BLaER1 (cell line): ENCODE measurements at regions not wholly inside any gene's neighbourhood (a gene's known extent, or its start where the extent isn't known, plus 50 kb on each side); places are given as distances from the start of the nearest gene placed in this dataset.

Source experiments
- H3K27ac ChIP-seq: shearing (Covaris generic); formaldehyde crosslinking; 2 replicates; pipeline ENCODE4 v1.8.1; 2022
- H3K27me3 ChIP-seq: shearing (Covaris generic); formaldehyde crosslinking; 2 replicates; pipeline ENCODE4 v1.8.1; 2022
- H3K36me3 ChIP-seq: shearing (Covaris generic); formaldehyde crosslinking; 2 replicates; pipeline ENCODE4 v1.8.1; 2022
- H3K4me1 ChIP-seq: shearing (Covaris generic); formaldehyde crosslinking; 2 replicates; pipeline ENCODE4 v1.8.1; 2022
- H3K4me2 ChIP-seq: shearing (Covaris generic); formaldehyde crosslinking; 2 replicates; pipeline ENCODE4 v1.8.1; 2022
- H3K4me3 ChIP-seq: shearing (Covaris generic); formaldehyde crosslinking; 2 replicates; pipeline ENCODE4 v1.8.1; 2022
- H3K9ac ChIP-seq: shearing (Covaris generic); formaldehyde crosslinking; 2 replicates; pipeline ENCODE4 v1.8.1; 2022
- H3K9me3 ChIP-seq: shearing (Covaris generic); formaldehyde crosslinking; 2 replicates; pipeline ENCODE4 v1.8.1; 2022
- H4K20me1 ChIP-seq: shearing (Covaris generic); formaldehyde crosslinking; 2 replicates; pipeline ENCODE4 v1.8.1; 2022
- Cebpa-rat ChIP-seq: shearing (Covaris generic); IDR thresholded peaks from 2 replicates; pipeline ENCODE4 v1.8.1; 2022

DNA sequence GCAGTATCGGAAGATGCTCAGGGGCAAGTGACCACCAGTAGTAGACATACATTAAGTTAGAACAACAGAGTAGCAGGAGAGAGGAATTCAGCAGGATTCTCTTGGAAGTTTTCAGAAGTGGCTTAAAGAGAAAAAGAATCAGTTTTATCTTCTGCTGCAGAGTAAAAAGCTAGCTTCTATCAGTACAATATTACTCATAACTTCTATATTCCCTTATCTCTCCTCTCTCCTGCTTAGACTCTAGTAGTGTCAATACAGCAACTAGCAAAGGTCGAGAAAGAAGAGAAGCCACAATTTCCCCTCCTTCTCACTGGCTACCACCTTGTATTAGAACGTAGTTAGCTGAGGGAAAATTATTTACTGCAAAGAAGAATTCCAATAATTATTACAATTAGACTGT, 539.7 kb downstream of the DIPK2A start:
- H4K20me1 ChIP-seq = no peaks in the 10 kb centered on the region
- H3K4me3 ChIP-seq = no peak overlapping the region
- H3K27me3 ChIP-seq = no peaks in the 10 kb centered on the region
- no peak overlapping the region for H3K4me2 ChIP-seq
- H3K9ac ChIP-seq = no peak overlapping the region
- H3K4me1 ChIP-seq = no peaks in the 10 kb centered on the region
- no peaks in the 10 kb centered on the region for H3K36me3 ChIP-seq
- TF ChIP-seq Cebpa-rat = no peak
- no peak overlapping the region for H3K27ac ChIP-seq
- no peaks in the 10 kb centered on the region for H3K9me3 ChIP-seq

DNA sequence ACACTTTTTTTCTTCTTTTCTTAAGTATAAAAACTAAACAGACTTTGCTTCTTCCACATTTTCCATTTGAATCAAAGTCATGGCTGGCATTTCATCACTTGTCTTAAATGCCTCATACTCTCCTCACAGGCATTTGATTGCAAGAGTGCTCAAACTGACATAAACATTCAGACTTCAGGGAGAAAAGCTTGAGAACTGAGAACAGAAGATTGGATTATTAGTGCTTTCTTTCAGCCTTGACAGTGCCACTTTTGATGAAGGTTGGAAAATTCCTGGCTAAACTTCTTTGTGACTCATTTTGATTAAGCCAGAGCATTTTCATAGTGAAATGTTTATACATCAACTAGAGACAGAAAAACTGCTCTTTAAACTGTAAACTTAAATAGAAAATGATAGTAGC, 544.4 kb downstream of the DIPK2A start:
- no peak for TF ChIP-seq Cebpa-rat
- no peak overlapping the region for H3K4me3 ChIP-seq
- H3K4me1 ChIP-seq = no peaks in the 10 kb centered on the region
- no peaks in the 10 kb centered on the region for H4K20me1 ChIP-seq
- H3K4me2 ChIP-seq = no peak overlapping the region
- no peaks in the 10 kb centered on the region for H3K9me3 ChIP-seq
- H3K27ac ChIP-seq = no peak overlapping the region
- H3K36me3 ChIP-seq = no peaks in the 10 kb centered on the region
- H3K9ac ChIP-seq = no peak overlapping the region
- H3K27me3 ChIP-seq = no peaks in the 10 kb centered on the region

DNA sequence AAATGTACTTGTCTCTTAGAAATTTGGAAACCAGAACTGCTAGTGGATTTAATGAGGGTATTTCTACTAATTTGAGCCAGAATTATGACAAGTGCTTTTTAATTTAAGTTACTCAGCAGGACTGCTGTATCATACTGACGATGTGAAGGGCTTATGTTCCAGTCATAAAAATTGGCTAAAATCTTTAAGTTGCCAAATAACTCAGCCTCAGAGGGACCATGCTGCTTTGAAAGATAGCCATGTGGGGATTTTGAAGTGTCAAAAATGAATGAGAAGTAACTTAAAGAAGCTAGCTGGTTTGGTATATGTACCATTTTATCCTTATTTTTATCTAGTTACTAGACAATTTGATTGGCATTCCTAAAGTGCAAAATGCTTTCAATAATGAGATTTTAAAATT, 545.0 kb downstream of the DIPK2A start:
- H4K20me1 ChIP-seq = no peaks in the 10 kb centered on the region
- no peak overlapping the region for H3K27ac ChIP-seq
- no peaks in the 10 kb centered on the region for H3K36me3 ChIP-seq
- H3K9ac ChIP-seq = no peak overlapping the region
- TF ChIP-seq Cebpa-rat = no peak
- no peak overlapping the region for H3K4me2 ChIP-seq
- H3K27me3 ChIP-seq = no peaks in the 10 kb centered on the region
- H3K4me3 ChIP-seq = no peak overlapping the region
- no peaks in the 10 kb centered on the region for H3K9me3 ChIP-seq
- no peaks in the 10 kb centered on the region for H3K4me1 ChIP-seq

DNA sequence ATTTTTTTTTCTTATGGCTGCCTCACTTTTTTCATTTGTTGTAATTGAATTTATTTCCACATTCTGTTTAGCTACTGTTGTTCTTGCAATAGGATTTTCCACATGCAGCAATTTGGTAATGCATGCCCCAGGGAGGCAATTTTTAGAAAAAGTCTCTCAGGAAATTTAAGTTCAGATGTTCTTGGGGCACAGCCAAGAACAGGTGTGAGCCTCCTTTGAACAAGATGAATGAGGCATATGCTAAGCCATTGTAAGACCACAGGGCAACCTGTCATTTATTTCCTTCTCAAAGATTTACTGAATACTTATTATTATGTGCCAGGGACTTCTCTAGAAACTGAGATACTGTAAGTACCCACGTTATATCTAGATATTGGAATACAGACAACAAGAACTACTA, 549.5 kb downstream of the DIPK2A start:
- no peak for TF ChIP-seq Cebpa-rat
- Histone ChIP-seq H3K36me3 (no peaks in the 10 kb centered on the region), H3K27ac (no peak overlapping the region), H3K4me2 (no peak overlapping the region), H3K4me3 (no peak overlapping the region), H3K4me1 (no peaks in the 10 kb centered on the region), H3K9me3 (no peaks in the 10 kb centered on the region), H3K27me3 (no peaks in the 10 kb centered on the region), H4K20me1 (no peaks in the 10 kb centered on the region), H3K9ac (no peak overlapping the region)

DNA sequence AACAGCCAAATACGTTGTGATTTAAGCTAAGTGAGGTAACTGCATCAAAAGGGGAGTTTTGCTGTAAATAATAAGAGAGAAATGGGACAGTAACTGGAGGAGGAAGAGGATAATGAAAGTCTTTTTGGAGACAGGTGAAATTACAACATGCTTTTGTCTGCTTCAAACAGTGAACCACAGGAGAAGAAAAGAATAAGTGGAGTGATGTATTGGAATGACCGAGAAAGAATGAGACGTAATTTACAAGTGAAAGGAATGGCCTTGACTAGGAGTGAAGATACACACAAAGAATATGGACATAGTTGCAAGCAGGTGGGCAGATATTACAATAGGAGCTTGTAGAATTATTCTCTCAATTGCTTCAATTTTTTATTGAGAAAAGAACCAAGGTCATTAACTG, 550.8 kb downstream of the DIPK2A start:
- Histone ChIP-seq H3K4me3 (no peak overlapping the region), H3K36me3 (no peaks in the 10 kb centered on the region), H3K4me1 (no peaks in the 10 kb centered on the region), H3K27me3 (no peaks in the 10 kb centered on the region), H3K27ac (no peak overlapping the region), H3K9me3 (no peaks in the 10 kb centered on the region), H3K9ac (no peak overlapping the region), H4K20me1 (no peaks in the 10 kb centered on the region), H3K4me2 (no peak overlapping the region)
- no peak for TF ChIP-seq Cebpa-rat

DNA sequence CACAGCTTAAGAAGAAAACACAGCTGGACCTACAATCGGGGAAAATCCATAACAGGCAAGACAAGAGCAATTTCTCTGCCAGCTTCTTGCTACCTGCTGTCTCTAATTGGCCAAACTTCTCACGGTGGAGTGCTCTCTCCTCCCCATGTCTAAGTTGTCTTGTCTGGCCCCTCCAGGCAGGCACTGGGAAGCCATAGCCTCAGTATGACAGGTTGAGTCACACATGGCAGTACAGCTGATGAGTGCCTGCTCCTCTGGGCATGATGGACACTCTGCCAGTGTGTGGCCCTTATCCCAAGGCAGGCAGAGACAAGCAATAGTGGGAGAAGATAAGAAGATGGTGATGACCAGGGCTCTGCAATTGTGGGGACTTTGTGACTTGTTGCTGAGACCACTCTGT, 551.8 kb downstream of the DIPK2A start:
- H3K4me1 ChIP-seq = no peaks in the 10 kb centered on the region
- H3K9ac ChIP-seq = no peak overlapping the region
- H3K4me3 ChIP-seq = no peak overlapping the region
- no peak overlapping the region for H3K27ac ChIP-seq
- H3K9me3 ChIP-seq = no peaks in the 10 kb centered on the region
- H3K36me3 ChIP-seq = no peaks in the 10 kb centered on the region
- H3K4me2 ChIP-seq = no peak overlapping the region
- no peaks in the 10 kb centered on the region for H4K20me1 ChIP-seq
- no peaks in the 10 kb centered on the region for H3K27me3 ChIP-seq
- no peak for TF ChIP-seq Cebpa-rat

DNA sequence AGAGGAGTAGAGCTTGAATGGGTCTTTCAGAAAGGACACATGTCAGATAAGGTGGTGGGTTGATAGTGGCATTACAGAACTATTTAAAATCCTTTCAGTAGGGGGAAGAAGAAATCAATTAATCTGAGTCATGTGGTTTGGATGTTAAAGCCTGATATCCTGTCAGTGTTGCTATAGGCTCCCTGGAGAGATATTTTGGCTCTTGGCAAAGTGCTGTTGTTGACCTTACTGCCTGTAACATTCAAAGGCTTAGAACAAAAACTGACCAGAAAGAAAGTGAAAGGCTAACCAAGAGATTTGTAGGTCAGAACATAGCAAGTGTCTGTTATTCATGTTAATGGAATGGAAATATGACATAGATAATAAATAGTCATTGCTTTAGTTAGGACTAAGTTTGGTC, 552.9 kb downstream of the DIPK2A start:
- Histone ChIP-seq H3K27ac (no peak overlapping the region), H3K36me3 (no peaks in the 10 kb centered on the region), H3K9me3 (no peaks in the 10 kb centered on the region), H3K27me3 (no peaks in the 10 kb centered on the region), H4K20me1 (no peaks in the 10 kb centered on the region), H3K4me3 (no peak overlapping the region), H3K4me1 (no peaks in the 10 kb centered on the region), H3K9ac (no peak overlapping the region), H3K4me2 (no peak overlapping the region)
- no peak for TF ChIP-seq Cebpa-rat

DNA sequence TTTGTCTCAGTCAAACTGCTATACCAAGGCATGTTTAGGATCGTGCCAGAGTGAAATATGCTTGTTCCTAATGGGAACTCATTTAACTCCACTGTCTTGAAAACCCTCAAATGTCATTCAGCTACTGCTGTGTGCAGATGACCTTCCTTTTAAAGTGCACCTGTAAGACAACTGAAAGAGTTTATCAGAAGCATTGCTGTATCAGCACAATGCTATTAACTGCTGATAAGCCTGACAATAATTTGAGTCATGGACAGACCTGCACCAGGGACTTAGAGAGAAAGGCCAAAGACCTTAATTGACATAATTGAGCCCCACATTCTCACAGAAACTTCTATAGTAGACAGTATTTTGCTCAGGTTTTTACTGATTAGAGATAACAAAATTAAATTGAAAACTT, 557.9 kb downstream of the DIPK2A start:
- no peak overlapping the region for H3K27ac ChIP-seq
- no peak overlapping the region for H3K4me3 ChIP-seq
- no peak for TF ChIP-seq Cebpa-rat
- H3K9me3 ChIP-seq = no peaks in the 10 kb centered on the region
- H3K4me2 ChIP-seq = no peak overlapping the region
- H3K4me1 ChIP-seq = no peaks in the 10 kb centered on the region
- H3K27me3 ChIP-seq = no peaks in the 10 kb centered on the region
- no peak overlapping the region for H3K9ac ChIP-seq
- no peaks in the 10 kb centered on the region for H3K36me3 ChIP-seq
- no peaks in the 10 kb centered on the region for H4K20me1 ChIP-seq

DNA sequence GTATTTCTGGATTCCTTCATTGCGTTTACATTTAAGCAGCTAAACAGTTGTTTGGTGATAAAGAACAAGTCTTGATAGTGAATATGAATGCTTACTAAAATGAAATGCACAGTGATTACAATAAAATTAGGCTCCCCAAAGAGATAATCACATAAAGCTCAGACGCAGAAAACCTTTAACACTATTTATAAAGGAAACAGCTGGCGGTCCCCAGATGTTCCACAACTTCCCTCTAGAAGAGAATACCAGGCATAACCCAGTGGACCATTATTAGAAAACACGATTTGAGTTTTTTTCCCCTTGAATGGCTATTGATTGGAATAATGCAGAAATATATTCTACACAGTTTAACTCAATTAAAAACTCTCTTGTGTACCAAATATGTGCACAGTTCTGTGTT, 573.2 kb downstream of the DIPK2A start:
- no peaks in the 10 kb centered on the region for H3K4me1 ChIP-seq
- H3K36me3 ChIP-seq = no peaks in the 10 kb centered on the region
- no peak overlapping the region for H3K27ac ChIP-seq
- no peak overlapping the region for H3K9ac ChIP-seq
- no peaks in the 10 kb centered on the region for H3K27me3 ChIP-seq
- no peak for TF ChIP-seq Cebpa-rat
- H4K20me1 ChIP-seq = no peaks in the 10 kb centered on the region
- H3K4me3 ChIP-seq = no peak overlapping the region
- H3K4me2 ChIP-seq = no peak overlapping the region
- H3K9me3 ChIP-seq = no peaks in the 10 kb centered on the region

DNA sequence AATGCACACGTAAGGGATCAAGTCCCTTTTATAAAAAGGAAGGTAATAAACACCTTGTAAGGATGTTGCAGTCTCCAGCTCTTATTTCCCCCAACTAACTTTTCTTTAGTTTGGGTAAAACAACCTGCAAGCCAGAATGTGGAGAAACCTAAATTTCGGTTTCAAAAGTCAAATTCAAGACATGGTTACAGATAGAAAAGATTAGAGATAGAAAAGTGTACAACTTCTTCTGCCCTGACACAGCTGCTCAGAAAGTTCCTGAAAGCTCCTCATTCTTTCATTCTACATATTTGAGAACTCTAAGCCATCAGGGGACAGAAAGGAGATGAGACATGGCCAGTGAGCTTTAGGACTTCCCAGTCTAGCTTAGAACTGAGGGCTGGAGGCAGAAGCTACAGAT, 574.9 kb downstream of the DIPK2A start:
- Histone ChIP-seq H3K9me3 (no peaks in the 10 kb centered on the region), H3K4me2 (no peak overlapping the region), H3K36me3 (no peaks in the 10 kb centered on the region), H3K4me1 (no peaks in the 10 kb centered on the region), H3K27ac (no peak overlapping the region), H3K4me3 (no peak overlapping the region), H3K27me3 (no peaks in the 10 kb centered on the region), H4K20me1 (no peaks in the 10 kb centered on the region), H3K9ac (no peak overlapping the region)
- no peak for TF ChIP-seq Cebpa-rat

DNA sequence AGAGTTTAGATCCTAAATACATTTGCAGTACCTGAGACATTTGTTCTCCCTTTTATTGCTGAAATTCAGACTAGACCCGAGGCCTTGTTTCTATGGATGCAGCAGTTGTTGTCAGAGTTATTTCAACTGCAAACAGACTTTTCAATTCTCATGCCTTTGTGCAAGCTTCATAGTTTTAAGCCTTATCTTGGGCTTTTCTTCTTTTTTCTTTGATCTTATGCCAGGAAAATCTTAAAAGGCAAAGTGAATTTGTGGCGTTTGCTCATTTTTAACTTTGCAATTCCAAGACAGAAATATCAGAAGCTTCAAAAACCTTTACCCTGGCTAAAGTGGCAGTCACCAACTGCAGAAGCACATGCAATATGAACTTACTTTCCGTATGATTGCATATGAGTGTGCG, 576.7 kb downstream of the DIPK2A start:
- Histone ChIP-seq H3K27me3 (no peaks in the 10 kb centered on the region), H3K9ac (no peak overlapping the region), H3K4me3 (no peak overlapping the region), H3K9me3 (no peaks in the 10 kb centered on the region), H3K36me3 (no peaks in the 10 kb centered on the region), H4K20me1 (no peaks in the 10 kb centered on the region), H3K4me1 (no peaks in the 10 kb centered on the region), H3K4me2 (no peak overlapping the region), H3K27ac (no peak overlapping the region)
- no peak for TF ChIP-seq Cebpa-rat
